Type B pancreatic cell (in vitro differentiated cells): ENCODE measurements at regions not wholly inside any gene's neighbourhood (a gene's known extent, or its start where the extent isn't known, plus 50 kb on each side); places are given as distances from the start of the nearest gene placed in this dataset.
A peak's percentile ranks its signal among the peaks of the same experiment; 100 is the strongest.

Experiments
- DNase-seq: peaks from one replicate; pipeline ENCODE4 v3.0.0; 2021; ENCODE audit warnings: mixed read lengths; ENCODE audit not compliant: unreplicated experiment; ENCODE audit errors: extremely low spot score
- H3K27ac Mint-ChIP-seq: 2 replicates; pipeline ENCODE4 v1.8.0; 2021; ENCODE audit warnings: mild to moderate bottlenecking, mixed read lengths
- H3K27me3 Mint-ChIP-seq: 2 replicates; pipeline ENCODE4 v1.8.0; 2021; ENCODE audit warnings: mixed read lengths
- H3K36me3 Mint-ChIP-seq: 2 replicates; pipeline ENCODE4 v1.8.0; 2021; ENCODE audit warnings: mixed read lengths
- H3K4me1 Mint-ChIP-seq: one replicate; pipeline ENCODE4 v1.8.0; 2021; ENCODE audit warnings: mixed read lengths; ENCODE audit not compliant: unreplicated experiment
- H3K4me3 Mint-ChIP-seq: 2 replicates; pipeline ENCODE4 v1.8.0; 2021; ENCODE audit warnings: mild to moderate bottlenecking, mixed read lengths
- H3K9me3 Mint-ChIP-seq: 2 replicates; pipeline ENCODE4 v1.8.0; 2021; ENCODE audit warnings: mixed read lengths
- CTCF ChIP-seq: fragments of 200-600 bp; sonication (generic); conservative IDR thresholded peaks from 2 replicates; pipeline ENCODE4 v1.5.0; 2021; ENCODE audit warnings: antibody characterized with exemption, mild to moderate bottlenecking

- H3K4me3 Mint-ChIP-seq: no peak overlapping the region
- DNase-seq: peak; percentile 31
- H3K9me3 Mint-ChIP-seq: peaks cover 4% of the 10 kb centered on the region
- H3K27me3 Mint-ChIP-seq: peaks cover 13% of the 10 kb centered on the region
- peaks cover 11% of the 10 kb centered on the region for H3K4me1 Mint-ChIP-seq
- no peak for TF ChIP-seq CTCF
- H3K36me3 Mint-ChIP-seq: no peaks in the 10 kb centered on the region
- H3K27ac Mint-ChIP-seq: no peak overlapping the region
Observed at GRCh38 chr1:30508611-30509010, 214.8 kb downstream of the MATN1 start.

- Mint-ChIP-seq H3K4me1 (peaks cover 10% of the 10 kb centered on the region), H3K36me3 (no peaks in the 10 kb centered on the region)
Observed at GRCh38 chr1:30508175-30508448, 215.3 kb downstream of the MATN1 start.

GRCh38 chr1:30507401-30508174 is 215.8 kb downstream of the MATN1 start:
- no peak for DNase-seq

More at GRCh38 chr1:30508175-30508448, 215.3 kb downstream of the MATN1 start:
- H3K9me3 Mint-ChIP-seq: peaks cover 4% of the 10 kb centered on the region
- peaks cover 13% of the 10 kb centered on the region for H3K27me3 Mint-ChIP-seq
- H3K27ac Mint-ChIP-seq: no peak overlapping the region
- H3K4me3 Mint-ChIP-seq: no peak overlapping the region
- no peak for TF ChIP-seq CTCF
- peak; percentile 52 for DNase-seq

GRCh38 chr1:30507016-30507312 is 216.4 kb downstream of the MATN1 start:
- peaks cover 13% of the 10 kb centered on the region for H3K27me3 Mint-ChIP-seq
- H3K4me3 Mint-ChIP-seq: no peak overlapping the region
- peaks cover 4% of the 10 kb centered on the region for H3K9me3 Mint-ChIP-seq
- H3K4me1 Mint-ChIP-seq: peaks cover 10% of the 10 kb centered on the region
- no peak overlapping the region for H3K27ac Mint-ChIP-seq
- DNase-seq: no peak
- H3K36me3 Mint-ChIP-seq: no peaks in the 10 kb centered on the region
- TF ChIP-seq CTCF: no peak

More at GRCh38 chr1:30507401-30508174, 215.8 kb downstream of the MATN1 start:
- H3K27ac Mint-ChIP-seq: no peak overlapping the region
- no peak for TF ChIP-seq CTCF
- H3K4me1 Mint-ChIP-seq: peaks cover 10% of the 10 kb centered on the region
- H3K36me3 Mint-ChIP-seq: no peaks in the 10 kb centered on the region
- peaks cover 4% of the 10 kb centered on the region for H3K9me3 Mint-ChIP-seq
- H3K27me3 Mint-ChIP-seq: peaks cover 13% of the 10 kb centered on the region
- H3K4me3 Mint-ChIP-seq: no peak overlapping the region

GRCh38 chr1:30506291-30507015 is 216.9 kb downstream of the MATN1 start:
- no peak for DNase-seq
- no peaks in the 10 kb centered on the region for H3K36me3 Mint-ChIP-seq
- H3K27ac Mint-ChIP-seq: no peak overlapping the region
- H3K4me1 Mint-ChIP-seq: peaks cover 10% of the 10 kb centered on the region
- no peak for TF ChIP-seq CTCF
- peaks cover 4% of the 10 kb centered on the region for H3K9me3 Mint-ChIP-seq
- no peak overlapping the region for H3K4me3 Mint-ChIP-seq
- peaks cover 14% of the 10 kb centered on the region for H3K27me3 Mint-ChIP-seq
